Glomerular visceral epithelial cell (primary cell): ENCODE measurements at regions not wholly inside any gene's neighbourhood (a gene's known extent, or its start where the extent isn't known, plus 50 kb on each side); places are given as distances from the start of the nearest gene placed in this dataset.
"Not testable (repeated sequence)": the region's sequence is repeated elsewhere in the genome, so short reads cannot be mapped to it uniquely, and the experiment has no call there.

Experiments
- DNase-seq: peaks from one replicate; pipeline ENCODE4 v3.0.0-alpha.2; 2016; ENCODE audit errors: extremely low spot score

GRCh38 chr18:54433368-54433767 is 75.7 kb downstream of the C18orf54 start:
- no peak for DNase-seq

- DNase-seq = no peak
Observed at GRCh38 chr18:54433857-54434256, 76.2 kb downstream of the C18orf54 start.

GRCh38 chr18:54434453-54434852 is 76.7 kb downstream of the C18orf54 start:
- DNase-seq = no peak

GRCh38 chr18:54436501-54436900 is 78.8 kb downstream of the C18orf54 start:
- no peak for DNase-seq

- DNase-seq = peak; percentile 8
Observed at GRCh38 chr18:54440292-54440691, 82.6 kb downstream of the C18orf54 start.

- peak; percentile 62 for DNase-seq
Observed at GRCh38 chr18:54444319-54444914, 86.7 kb downstream of the C18orf54 start.

- DNase-seq = no peak
Observed at GRCh38 chr18:54453996-54454395, 96.3 kb downstream of the C18orf54 start.

- no peak for DNase-seq
Observed at GRCh38 chr18:54465502-54465901, 107.8 kb downstream of the C18orf54 start.

- no peak for DNase-seq
Observed at GRCh38 chr18:54466248-54467005, 108.7 kb downstream of the C18orf54 start.

GRCh38 chr18:54479365-54479764 is 111.7 kb upstream of the DYNAP start:
- no peak for DNase-seq

- DNase-seq = no peak
Observed at GRCh38 chr18:54480616-54481015, 110.4 kb upstream of the DYNAP start.

- not testable (repeated sequence) for DNase-seq
Observed at GRCh38 chr18:54502451-54502850, 88.6 kb upstream of the DYNAP start.

- DNase-seq = no peak
Observed at GRCh38 chr18:54503131-54503894, 87.7 kb upstream of the DYNAP start.

GRCh38 chr18:54506516-54507261 is 84.4 kb upstream of the DYNAP start:
- DNase-seq = no peak

- no peak for DNase-seq
Observed at GRCh38 chr18:54509793-54510192, 81.3 kb upstream of the DYNAP start.

GRCh38 chr18:54515149-54515548 is 75.9 kb upstream of the DYNAP start:
- no peak for DNase-seq

- no peak for DNase-seq
Observed at GRCh38 chr18:54517521-54517920, 73.5 kb upstream of the DYNAP start.

- DNase-seq = no peak
Observed at GRCh38 chr18:54521846-54522245, 69.2 kb upstream of the DYNAP start.

- DNase-seq = no peak
Observed at GRCh38 chr18:54528942-54529376, 62.1 kb upstream of the DYNAP start.

GRCh38 chr18:54529444-54529843 is 61.6 kb upstream of the DYNAP start:
- DNase-seq = no peak

- no peak for DNase-seq
Observed at GRCh38 chr18:54530285-54530684, 60.8 kb upstream of the DYNAP start.
